GM21786 (cell line): ENCODE measurements at regions not wholly inside any gene's neighbourhood (a gene's known extent, or its start where the extent isn't known, plus 50 kb on each side); places are given as distances from the start of the nearest gene placed in this dataset.
A peak's percentile ranks its signal among the peaks of the same experiment; 100 is the strongest.

Experiments
- ATAC-seq: cut with Tn5 transposase; IDR thresholded peaks from one replicate; pipeline ENCODE4 v1.9.1; 2021; ENCODE audit not compliant: unreplicated experiment

DNA sequence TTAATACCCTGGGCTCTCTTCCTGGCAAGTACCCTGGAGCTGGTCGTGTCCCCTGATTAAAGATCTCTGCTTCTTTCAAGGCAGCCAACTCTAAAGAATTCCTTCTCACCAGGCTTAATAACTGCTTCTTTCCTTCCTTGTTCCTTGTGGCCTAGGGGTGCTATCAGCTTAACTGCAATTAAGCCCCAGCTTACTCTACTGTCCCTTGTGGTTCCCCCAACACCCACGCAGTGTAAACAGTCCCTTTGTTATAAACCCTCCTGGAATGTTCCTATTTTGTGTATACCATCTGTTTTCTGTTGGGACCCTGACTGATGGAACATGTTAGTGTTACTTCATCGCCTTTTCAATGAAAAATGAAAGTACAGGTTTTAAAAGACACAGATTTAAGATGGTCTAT is 126.4 kb upstream of the KIRREL3 start:
- no peak for ATAC-seq

DNA sequence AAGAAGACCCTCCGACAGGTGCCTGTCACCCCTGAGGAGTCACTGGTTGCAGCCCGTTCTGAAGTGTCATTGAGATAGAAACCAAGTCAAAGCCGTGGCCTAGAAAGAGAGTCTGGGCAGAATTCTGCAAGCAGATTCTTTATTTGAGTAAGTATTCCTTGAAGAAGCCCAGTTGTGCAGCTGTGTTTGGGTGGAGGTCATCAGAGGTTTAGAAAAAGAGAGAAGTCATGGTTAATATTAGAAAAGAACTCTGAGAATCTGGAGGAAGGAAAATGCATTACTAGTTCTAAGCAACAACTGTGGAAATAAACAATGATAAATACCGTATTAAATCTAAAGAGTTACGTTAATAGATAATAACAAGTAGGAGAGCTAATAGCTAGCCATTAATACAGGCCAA is 118.8 kb upstream of the KIRREL3 start:
- ATAC-seq: no peak

DNA sequence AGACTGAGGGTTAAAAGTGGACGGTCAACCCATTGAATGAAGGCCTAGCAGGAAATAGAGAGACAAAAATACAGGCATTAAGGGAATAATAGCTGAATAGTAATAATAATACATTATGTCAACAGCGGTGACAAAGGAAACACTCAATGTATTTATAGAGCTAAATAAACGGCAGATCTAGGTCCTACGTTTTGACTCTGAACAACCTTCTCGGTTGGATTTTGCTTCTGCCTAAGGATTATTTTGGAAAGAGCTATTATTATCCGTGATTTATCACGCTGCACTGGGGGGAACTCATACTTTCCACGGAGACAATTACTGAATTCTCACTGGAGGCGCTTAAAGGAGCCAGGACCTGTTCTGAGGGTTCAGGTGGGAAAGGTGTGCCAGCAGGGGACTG is 118.2 kb upstream of the KIRREL3 start:
- no peak for ATAC-seq

DNA sequence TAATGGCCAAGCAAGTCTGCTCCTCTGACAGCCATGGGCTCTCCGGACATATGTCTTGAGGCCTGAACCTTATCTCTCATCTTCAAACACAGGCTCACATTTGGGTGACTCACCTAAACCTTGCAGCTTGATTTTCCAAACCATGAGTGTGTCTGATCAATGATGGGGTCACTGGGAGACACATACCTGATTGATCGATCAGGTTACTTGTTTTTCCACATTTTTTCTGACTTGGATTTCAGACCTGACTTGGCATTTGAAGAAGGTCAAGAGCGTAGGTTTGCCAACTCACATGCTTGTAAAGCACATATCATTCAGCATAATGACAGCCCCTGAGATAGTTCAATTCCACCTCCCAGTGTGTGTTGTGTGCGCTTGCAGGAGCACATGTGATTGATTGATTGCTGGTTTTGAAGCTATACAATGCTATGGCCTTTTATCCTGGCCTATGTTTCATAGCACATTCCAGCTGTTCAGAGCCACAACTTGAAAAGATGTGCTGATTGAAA is 116.7 kb upstream of the KIRREL3 start:
- ATAC-seq: no peak

DNA sequence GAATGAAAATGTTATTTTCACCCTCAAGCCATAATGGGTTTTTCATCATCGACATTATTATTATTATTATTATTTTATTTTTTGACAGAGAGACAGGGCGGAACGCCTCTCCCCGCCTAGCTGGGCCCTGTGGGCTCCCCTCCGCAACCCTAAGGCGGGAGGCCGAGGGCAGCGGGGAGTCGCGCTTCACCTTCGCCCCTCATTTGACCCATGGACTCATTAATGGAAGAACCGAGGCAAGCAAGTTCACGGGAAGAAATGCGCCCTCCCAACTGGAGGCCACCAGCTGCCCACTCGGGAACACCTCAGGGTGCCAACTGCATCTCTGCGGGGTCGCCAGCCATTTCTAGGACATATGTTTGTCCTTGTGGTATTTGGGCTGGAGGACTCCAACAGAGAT is 115.3 kb upstream of the KIRREL3 start:
- no peak for ATAC-seq

- ATAC-seq: no peak
Observed at GRCh38 chr11:127114035-127114434, 113.5 kb upstream of the KIRREL3 start.

DNA sequence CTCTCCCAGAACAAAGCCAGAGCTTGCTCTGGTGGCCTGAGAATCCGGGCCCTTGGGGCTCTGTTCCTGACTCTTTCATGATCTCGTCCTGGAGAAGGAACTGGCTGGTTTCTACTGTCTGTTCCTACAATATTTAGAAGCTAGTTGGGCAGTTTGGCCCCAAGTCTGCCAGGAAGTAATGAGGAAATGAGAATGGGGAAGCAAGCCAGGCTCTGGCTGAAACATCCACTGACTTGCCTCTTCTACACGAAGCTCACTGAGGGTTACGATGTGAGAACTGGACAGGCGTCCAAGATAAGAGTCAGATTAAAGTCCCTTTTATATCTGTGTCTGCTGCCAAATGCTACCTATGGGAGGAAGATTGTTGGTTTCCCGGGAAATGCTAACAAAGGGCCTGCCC is 110.0 kb upstream of the KIRREL3 start:
- ATAC-seq: no peak

GRCh38 chr11:127109796-127110480 is 109.4 kb upstream of the KIRREL3 start:
- no peak for ATAC-seq

GRCh38 chr11:127108838-127109237 is 108.3 kb upstream of the KIRREL3 start:
- ATAC-seq: no peak

GRCh38 chr11:127106938-127107337 is 106.4 kb upstream of the KIRREL3 start:
- ATAC-seq: no peak

DNA sequence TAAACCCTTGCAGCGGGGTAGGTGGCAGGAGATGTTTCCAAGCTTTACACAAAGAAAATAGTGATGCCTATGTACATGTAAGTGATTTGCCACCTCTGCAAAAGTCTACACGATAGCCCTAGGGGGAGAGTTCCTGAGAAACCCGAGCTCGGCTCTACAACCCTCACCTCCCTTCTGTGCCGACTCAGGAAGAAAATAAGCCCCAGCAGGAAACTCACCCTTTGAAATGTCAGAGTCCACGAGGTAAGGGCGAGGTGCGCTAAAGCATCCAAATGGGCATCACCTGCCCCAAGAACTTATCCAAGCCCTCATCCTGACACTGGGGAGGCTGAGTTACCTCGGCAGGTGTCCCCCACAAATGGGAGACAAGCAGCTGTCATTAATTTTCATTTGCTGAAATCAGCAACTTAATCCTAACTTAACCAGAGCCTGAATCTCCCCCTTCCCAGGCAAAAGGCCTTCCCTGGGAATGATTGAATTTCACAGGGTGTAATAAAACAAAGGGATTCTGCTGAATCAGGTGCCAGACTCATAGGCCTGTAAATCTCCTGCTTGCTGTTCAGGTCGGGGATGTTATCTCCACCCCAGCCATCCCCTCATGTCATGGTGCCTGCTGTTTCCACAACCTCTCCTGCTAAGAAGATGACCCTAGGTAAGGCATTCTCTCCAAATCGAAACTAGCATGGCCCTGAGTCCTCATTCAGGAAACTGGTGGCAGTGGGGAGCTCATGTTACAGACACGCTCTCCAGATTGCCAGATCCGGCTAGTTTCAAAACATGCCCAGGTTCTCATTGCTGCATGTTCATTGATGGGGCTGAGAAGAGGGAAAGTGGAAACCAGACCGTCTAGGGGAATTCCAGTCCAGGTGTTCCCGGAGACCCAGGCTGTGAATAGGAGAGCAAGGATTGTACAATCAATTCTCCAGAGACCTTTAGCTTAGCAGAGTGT is 105.3 kb upstream of the KIRREL3 start:
- ATAC-seq: no peak

DNA sequence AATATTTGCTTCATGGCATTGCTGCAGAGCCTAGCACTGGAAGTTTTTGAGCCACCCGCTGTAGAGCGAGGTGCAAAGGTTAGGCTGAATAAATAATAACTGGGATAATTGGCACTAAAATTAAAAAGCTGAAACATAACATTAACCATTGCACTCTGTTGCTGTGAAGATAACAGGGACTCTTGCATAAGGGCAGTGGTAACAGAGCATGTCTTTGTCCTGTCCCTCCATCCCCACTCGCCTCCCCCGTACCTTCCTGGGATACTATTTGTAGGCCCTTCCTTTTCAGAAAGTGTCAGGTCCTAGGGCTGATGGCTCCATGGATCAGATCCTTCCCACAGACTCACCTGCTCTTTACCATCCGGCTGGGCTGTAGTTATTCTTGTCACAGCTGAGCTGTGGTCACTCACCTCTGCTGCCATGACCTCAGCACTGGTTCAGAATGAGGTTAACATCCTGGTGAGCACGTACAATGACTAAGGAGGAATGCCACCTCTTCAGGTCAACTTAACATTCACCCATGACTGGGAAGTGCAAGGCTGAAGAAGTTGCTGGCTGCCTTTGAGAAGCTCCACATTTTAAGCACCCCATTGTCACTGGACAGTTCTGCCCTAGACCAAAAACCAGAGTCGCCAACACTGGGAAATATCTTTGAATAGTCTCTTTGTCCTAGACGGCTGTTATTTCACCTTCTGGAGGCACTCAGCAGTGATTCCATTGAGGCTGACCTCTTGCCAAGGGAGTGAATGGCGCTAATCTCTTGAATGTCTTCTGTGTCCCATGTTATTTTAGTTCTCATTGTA is 103.2 kb upstream of the KIRREL3 start:
- no peak for ATAC-seq

GRCh38 chr11:127098684-127099083 is 98.1 kb upstream of the KIRREL3 start:
- ATAC-seq: no peak

- ATAC-seq: no peak
Observed at GRCh38 chr11:127080735-127081134, 80.2 kb upstream of the KIRREL3 start.

DNA sequence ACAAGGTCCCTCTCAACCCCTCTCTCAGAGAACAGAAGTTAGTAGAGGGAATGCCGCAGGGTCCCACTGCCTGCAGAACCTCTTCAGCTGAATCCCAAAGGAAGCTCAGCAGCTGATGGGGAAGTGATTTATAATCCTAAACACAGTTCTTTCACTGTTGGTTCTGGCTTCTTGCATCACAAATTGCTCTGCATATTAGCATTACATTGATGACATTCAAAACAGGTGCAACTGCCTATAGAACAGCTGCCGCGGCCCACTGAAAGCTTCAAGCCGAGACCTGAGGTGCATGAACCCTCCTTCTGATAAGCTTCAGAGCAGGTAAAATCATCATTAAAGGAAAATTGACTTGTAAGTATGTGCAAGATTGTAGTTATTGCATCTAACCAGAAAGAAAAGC is 75.2 kb upstream of the KIRREL3 start:
- ATAC-seq: no peak

- ATAC-seq: peak; percentile 95
Observed at GRCh38 chr11:127074151-127074761, 73.7 kb upstream of the KIRREL3 start.

- ATAC-seq: no peak
Observed at GRCh38 chr11:127073621-127074020, 73.1 kb upstream of the KIRREL3 start.

DNA sequence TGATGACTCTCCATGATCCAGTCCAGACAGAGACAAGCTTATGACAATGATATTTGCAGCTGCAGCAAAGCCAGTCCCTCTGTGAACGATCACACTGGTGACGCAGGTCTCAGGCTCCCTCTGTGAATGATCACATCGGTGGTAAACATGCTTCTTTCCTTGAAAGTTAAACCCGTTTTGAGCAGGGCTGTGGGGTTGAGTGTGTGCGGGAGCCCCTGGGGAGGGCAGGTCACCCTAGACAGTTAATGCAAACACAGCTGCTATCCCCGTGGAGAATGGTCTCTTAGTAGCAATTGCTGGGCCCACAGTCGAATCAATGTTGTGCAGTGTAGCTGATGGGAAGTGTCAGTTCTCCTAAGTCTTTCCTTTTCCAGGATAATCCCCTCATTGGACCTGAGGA is 71.0 kb upstream of the KIRREL3 start:
- ATAC-seq: no peak

DNA sequence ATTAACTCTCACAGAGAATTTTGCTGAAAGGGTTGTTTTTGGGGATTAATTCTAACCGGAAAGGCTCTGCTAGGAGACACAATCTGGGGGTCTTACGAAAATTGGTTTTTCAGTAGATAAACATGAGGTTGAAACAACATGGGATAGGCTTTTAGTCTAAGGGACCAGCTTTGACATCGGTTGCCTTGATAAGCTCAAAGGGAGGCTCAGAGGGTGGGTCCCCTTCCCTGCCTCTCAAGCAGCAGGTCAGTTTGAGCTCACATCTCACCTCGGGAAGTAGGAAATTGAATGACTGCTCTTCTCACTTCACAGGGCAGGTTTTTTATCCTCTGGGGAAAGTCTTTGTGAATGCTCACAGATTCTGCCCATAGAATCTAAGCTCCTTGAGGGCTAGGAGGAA is 70.2 kb upstream of the KIRREL3 start:
- no peak for ATAC-seq

GRCh38 chr11:127066401-127067090 is 66.0 kb upstream of the KIRREL3 start:
- ATAC-seq: no peak
